ENCODE measurements at regions not wholly inside any gene's neighbourhood (a gene's known extent, or its start where the extent isn't known, plus 50 kb on each side); places are given as distances from the start of the nearest gene placed in this dataset.

DNA sequence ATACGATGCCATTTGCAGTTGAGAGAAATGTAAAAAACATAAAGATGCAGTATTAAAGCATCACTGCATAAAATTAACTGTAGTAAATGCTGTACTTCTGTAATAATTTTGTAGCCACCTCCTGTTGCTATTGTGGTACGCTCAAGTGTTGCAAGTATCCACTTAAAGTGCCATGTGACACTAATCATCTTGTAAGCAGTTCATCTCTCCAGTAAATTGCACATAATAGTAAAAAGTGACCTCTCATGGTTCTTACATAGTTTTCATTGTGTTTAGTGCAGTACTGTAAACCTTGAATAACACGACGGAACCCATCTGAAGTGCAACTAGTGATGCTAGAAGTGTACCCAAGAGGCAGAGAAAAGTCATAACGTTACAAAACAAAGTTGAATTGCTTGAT, 190.1 kb upstream of the VGLL2 start:
- DNase-seq (ENCODE audit: low read depth) = no peak
- TF ChIP-seq CTCF (conservative IDR thresholded peaks at IDR 0.05; ENCODE audit: low read length) = no peak
- no peak overlapping the region for H3K4me3 ChIP-seq (ENCODE audit: low read length)

GRCh38 chr6:117076076-117076475, 189.3 kb upstream of the VGLL2 start:
- no peak for DNase-seq (ENCODE audit: low read depth)
- no peak for TF ChIP-seq CTCF (conservative IDR thresholded peaks at IDR 0.05; ENCODE audit: low read length)

GRCh38 chr6:117077300-117077699, 188.1 kb upstream of the VGLL2 start:
- no peak for DNase-seq (ENCODE audit: low read depth)
- no peak overlapping the region for H3K4me3 ChIP-seq (ENCODE audit: low read length)
- TF ChIP-seq CTCF (conservative IDR thresholded peaks at IDR 0.05; ENCODE audit: low read length) = no peak

More at GRCh38 chr6:117076076-117076475, 189.3 kb upstream of the VGLL2 start:
- no peak overlapping the region for H3K4me3 ChIP-seq (ENCODE audit: low read length)

DNA sequence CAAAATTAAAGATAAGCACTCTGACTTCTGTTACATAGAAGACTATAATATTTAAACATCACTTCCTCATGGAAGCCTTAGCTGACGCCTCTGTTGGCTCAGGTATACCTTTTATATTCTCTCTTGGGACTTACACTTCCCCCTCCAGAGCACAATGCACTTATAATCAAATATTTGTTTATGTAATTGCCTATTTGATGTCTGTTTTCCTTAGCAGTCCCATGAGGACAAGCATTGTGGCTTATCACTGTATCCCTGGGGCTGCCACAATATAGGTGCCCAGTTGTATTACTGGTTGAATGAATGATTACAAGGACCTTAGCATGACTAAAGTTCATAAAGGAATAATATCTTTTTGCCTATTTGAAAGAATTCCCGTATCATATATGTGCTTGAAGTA, 186.7 kb upstream of the VGLL2 start:
- no peak overlapping the region for H3K4me3 ChIP-seq (ENCODE audit: low read length)
- no peak for TF ChIP-seq CTCF (conservative IDR thresholded peaks at IDR 0.05; ENCODE audit: low read length)
- DNase-seq (ENCODE audit: low read depth) = no peak

DNA sequence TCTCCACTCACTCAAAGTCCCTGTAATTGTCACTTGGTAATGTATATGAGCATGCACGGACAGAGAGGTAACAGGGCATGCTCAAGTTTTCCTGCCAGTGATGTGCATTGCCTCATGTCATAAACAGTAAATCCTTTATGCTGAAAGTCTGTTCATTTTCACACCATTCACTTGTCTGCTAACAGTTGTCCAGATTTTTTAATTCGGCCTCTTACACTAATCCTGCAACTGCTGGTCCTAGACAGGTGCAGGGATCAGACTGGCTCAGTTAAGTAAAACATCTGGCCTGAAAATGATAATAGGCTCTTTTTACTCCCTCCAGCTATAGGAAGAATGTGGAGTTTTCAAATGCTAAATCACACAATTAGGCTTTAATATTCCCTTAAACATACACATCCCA, 185.4 kb upstream of the VGLL2 start:
- no peak for DNase-seq (ENCODE audit: low read depth)
- H3K4me3 ChIP-seq (ENCODE audit: low read length) = no peak overlapping the region
- TF ChIP-seq CTCF (conservative IDR thresholded peaks at IDR 0.05; ENCODE audit: low read length) = no peak

GRCh38 chr6:117089604-117090003, 175.8 kb upstream of the VGLL2 start:
- no peak for DNase-seq (ENCODE audit: low read depth)
- H3K4me3 ChIP-seq (ENCODE audit: low read length) = no peak overlapping the region
- no peak for TF ChIP-seq CTCF (conservative IDR thresholded peaks at IDR 0.05; ENCODE audit: low read length)

DNA sequence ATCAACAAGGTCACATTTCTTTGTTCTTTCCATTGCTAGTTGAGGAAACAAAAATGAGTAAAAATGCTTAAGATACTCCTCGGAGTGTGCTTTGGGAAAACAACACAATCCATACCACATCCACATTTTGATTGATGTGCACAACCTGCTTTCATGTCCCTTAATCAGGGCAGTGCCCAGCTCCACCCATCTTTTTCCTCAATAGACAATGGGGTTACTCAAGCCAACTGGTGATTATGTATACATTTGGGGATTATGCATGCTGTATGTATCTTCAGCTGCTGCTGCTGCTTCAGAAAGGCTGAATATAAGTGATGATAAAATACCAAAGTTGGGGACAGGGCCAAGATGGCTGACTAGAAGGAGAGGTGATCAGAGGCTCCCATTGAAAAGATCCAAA, 155.2 kb upstream of the VGLL2 start:
- no peak overlapping the region for H3K4me3 ChIP-seq (ENCODE audit: low read length)
- DNase-seq (ENCODE audit: low read depth) = no peak
- no peak for TF ChIP-seq CTCF (conservative IDR thresholded peaks at IDR 0.05; ENCODE audit: low read length)

Data from AG10803 (cell line).